Esophagus muscularis mucosa (tissue), 4 donors: ENCODE measurements at regions not wholly inside any gene's neighbourhood (a gene's known extent, or its start where the extent isn't known, plus 50 kb on each side); places are given as distances from the start of the nearest gene placed in this dataset.

Experiments
- EP300 ChIP-seq: sonication (generic); formaldehyde crosslinking; IDR thresholded peaks from one replicate; pipeline ENCODE4 v1.6.1; 2017; ENCODE audit warnings: antibody characterized with exemption
- POLR2A ChIP-seq: fragments of 450-650 bp; IDR thresholded peaks from one replicate; pipeline ENCODE4 v1.6.1; 2017; ENCODE audit warnings: antibody characterized with exemption, moderate library complexity, mild to moderate bottlenecking, low read depth
- POLR2AphosphoS5 ChIP-seq, 2 donors: sonication (generic); formaldehyde crosslinking; IDR thresholded peaks; one replicate each; pipeline ENCODE4 v1.6.1; 2017; ENCODE audit warnings: antibody characterized with exemption in 2 of 2
- TF ChIP-seq, protein P1 (sequence below), 3 experiments: fragments of 200-600 bp in 2 of 3; fragments of 450-650 bp in 1 of 3; sonication (generic) in 2 of 3; IDR thresholded peaks; one replicate each; pipeline ENCODE4 v1.5.1; 2017 to 2019; ENCODE audit warnings: antibody characterized with exemption in 3 of 3, mild to moderate bottlenecking in 2 of 3, moderate library complexity in 1 of 3

GRCh38 chr5:124642151-124642550 lies 104.3 kb downstream of the ZNF608 start:
- TF ChIP-seq, protein P1, sequence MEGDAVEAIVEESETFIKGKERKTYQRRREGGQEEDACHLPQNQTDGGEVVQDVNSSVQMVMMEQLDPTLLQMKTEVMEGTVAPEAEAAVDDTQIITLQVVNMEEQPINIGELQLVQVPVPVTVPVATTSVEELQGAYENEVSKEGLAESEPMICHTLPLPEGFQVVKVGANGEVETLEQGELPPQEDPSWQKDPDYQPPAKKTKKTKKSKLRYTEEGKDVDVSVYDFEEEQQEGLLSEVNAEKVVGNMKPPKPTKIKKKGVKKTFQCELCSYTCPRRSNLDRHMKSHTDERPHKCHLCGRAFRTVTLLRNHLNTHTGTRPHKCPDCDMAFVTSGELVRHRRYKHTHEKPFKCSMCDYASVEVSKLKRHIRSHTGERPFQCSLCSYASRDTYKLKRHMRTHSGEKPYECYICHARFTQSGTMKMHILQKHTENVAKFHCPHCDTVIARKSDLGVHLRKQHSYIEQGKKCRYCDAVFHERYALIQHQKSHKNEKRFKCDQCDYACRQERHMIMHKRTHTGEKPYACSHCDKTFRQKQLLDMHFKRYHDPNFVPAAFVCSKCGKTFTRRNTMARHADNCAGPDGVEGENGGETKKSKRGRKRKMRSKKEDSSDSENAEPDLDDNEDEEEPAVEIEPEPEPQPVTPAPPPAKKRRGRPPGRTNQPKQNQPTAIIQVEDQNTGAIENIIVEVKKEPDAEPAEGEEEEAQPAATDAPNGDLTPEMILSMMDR (IDR thresholded peaks at IDR 0.05), result no peak
- TF ChIP-seq POLR2A (no peak), POLR2AphosphoS5 (IDR thresholded peaks at IDR 0.05) (no peak), EP300 (no peak)
